HG03280 (cell line): ENCODE measurements at regions not wholly inside any gene's neighbourhood (a gene's known extent, or its start where the extent isn't known, plus 50 kb on each side); places are given as distances from the start of the nearest gene placed in this dataset.
A peak's percentile ranks its signal among the peaks of the same experiment; 100 is the strongest.

Source experiments
- ATAC-seq: cut with Tn5 transposase; IDR thresholded peaks from one replicate; pipeline ENCODE4 v1.9.1; 2021; ENCODE audit warnings: mild to moderate bottlenecking, moderate library complexity; ENCODE audit not compliant: unreplicated experiment

DNA sequence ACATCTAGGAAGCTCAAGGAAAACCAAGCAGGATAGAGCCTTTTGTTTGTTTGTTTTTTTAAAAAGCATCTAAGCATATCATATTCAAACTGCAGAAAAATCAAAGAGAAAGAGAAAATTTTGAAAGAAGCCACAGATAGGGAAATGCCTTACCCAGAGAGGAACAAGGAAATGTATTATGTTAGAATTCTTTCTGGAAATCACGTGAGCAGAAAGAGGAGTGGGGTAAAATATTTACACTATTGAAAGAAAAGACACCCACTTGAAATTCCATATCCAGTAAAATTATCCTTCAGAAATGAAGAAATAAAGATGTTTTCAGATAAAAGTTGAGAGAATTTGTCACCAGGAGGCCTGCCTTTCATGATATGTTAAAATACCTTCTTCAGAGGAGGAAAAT, 775.7 kb upstream of the IGFBP3 start:
- ATAC-seq, result no peak

GRCh38 chr7:46695051-46695708, 774.1 kb upstream of the IGFBP3 start:
- ATAC-seq, result no peak

- ATAC-seq, result no peak
These were observed 773.0 kb upstream of the IGFBP3 start for GRCh38 chr7:46694058-46694457.

DNA sequence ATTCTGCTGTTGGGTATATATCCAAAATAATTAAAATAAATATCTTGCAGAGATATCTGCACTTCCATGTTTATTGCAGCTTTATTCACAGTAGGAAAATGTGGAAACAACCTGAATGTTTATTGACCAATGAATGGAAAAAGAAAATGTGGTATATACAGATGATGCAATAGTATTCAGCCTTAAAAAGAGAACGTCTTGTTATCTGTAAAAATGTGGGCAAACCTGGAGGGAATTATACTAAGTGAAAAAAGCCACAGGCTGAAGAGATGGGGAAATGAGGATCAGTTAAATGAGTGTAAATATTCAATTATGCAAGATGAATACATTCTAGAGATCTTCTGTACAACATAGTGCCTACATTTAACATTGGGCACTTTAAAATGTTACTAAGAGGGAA, 766.1 kb upstream of the IGFBP3 start:
- ATAC-seq, result no peak

DNA sequence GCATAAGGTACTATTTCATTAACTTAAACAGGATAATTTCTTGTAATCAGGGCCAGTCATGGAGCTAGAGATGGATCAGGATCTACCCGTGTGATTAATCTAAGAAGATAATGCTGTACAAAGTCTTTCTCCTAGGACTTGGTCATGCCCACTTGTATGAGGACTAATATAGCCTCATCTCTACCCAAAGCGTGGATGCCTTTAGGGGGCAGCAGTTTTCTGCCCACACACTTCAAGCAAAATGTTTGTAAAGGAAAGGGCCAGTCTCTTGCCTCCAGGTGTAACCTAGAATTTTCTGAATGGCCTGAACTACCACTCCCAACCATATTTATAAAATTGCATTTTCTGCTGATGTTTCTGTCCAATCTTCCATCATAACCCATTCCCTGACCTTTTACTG, 764.0 kb upstream of the IGFBP3 start:
- ATAC-seq, result no peak

DNA sequence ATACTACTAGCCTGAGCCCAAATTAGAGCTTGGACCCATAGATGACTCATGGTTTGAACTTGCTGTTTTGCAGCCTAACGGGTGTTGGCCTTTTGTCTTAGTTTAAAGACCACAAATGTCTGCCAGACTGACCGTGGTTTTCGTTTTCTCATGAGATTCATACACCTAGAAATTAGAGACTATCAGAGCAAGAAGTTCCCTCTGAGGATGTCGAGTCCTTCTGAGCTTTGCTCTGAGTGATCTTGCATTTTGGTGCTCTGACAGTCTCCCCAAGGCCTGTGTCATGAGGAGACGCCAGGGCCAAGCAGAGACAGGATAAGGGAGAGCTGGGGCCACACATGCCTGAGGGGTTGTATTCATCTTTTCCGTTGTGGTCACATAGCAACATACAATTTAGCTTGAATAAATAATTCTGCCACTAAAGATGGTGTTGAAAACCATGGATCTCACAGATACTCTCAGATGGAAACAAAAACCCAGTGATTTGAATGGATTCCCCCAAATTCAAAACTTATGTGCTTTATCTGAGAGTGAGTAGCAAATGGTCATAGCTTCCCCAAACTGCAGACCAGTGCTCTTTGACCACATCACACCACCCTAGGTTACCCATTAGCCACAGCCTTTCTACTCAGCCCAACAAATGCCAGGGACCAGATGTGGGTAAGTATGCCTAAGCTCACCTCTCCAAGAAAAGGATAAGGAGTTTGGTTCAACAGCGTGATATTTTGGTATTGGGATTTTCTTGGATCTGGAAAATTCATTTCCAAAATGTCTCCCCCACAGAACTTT, 762.0 kb upstream of the IGFBP3 start:
- no peak for ATAC-seq

- no peak for ATAC-seq
These were observed 760.9 kb upstream of the IGFBP3 start for GRCh38 chr7:46681865-46682503.

GRCh38 chr7:46680147-46680546, 759.1 kb upstream of the IGFBP3 start:
- ATAC-seq, result peak; percentile 93

- no peak for ATAC-seq
These were observed 758.6 kb upstream of the IGFBP3 start for GRCh38 chr7:46679671-46680070.

DNA sequence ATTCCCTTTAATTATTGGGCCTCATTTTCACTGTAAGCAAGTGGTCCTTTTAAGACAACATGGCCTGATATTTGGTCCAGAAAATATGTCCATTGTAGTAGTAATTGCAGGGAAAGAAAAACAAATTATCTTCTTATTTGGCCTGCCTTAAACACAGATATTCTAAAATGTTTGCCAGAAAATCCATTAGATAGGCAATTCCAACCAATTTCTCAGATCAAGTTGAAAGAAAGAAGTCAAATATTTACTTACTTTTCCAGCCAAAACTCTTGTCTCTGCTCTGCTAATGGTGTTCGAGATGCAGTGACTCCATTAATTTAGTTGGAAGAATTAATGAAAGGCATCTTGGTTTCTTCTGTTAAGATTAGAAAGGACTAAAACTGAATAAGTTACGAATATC, 757.3 kb upstream of the IGFBP3 start:
- ATAC-seq, result no peak

DNA sequence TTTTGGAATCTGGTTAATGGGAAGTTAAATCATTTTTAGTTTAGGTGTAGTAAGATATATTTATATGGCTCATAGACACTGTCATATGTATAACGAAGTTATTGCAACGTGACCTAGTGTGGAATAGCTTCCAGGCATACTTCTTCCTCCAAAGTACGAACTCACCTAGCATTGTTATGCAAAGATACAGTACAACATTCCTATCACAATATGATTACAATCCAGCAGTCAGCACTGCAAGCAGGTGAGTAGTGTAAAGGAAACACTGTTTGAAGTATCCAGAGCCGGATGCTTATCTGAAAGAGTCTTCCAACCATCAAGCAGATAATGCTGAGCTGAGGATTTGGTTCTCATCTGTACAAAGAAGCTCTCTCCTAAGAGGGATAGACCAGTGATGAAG, 754.4 kb upstream of the IGFBP3 start:
- no peak for ATAC-seq

- ATAC-seq, result no peak
These were observed 751.8 kb upstream of the IGFBP3 start for GRCh38 chr7:46672861-46673260.

DNA sequence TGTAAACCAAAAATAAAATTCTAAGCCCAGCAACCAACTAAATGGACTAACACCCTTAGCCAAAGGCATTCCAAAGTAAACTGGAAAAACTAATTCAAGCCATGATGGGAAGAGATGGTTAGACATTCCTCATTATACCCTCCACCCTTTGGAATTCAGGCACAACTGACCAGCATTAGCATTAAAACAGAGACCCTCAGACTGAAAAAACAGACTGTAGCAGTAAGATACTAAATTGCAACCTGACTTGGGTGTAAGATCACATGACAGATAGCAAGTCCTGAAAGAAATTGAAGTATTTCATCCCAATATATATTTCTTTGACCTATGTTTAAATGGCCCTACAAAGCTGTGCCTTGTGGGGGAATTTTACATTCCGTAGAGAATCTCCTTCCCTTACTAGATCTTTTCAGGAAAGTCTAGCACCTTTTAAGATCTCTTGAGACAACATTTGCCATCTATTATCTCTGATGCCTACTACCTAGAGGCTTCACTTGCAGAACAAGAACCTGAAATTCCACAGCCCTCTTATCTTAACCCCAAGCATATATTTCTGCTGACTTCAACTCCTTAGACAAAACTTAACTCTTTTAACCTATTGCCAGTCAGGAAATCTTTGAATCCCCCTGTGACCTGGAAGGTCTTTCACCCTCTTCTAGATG, 750.2 kb upstream of the IGFBP3 start:
- ATAC-seq, result no peak

- ATAC-seq, result no peak
These were observed 748.0 kb upstream of the IGFBP3 start for GRCh38 chr7:46669028-46669427.

- no peak for ATAC-seq
These were observed 743.4 kb upstream of the IGFBP3 start for GRCh38 chr7:46664453-46664852.

GRCh38 chr7:46663025-46663424, 742.0 kb upstream of the IGFBP3 start:
- ATAC-seq, result no peak

DNA sequence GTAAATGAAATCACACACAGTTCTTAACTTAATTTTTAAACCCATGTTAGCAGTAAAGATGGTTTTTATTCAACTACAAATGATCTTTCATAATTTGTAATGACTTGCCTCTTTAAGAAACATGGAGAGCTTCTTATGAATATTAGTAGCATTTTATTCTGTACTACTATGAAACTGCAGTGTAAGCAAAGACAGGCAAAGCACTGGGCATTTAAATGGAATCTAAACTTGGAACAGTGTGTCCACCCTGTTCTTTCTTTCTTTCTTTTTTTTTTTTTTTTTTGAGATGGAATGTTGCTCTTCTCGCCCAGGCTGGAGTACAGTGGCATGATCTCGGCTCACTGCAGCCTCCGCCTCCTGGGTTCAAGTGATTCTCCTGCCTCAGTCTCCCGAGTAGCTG, 740.4 kb upstream of the IGFBP3 start:
- ATAC-seq, result no peak

GRCh38 chr7:46660402-46660980, 739.4 kb upstream of the IGFBP3 start:
- ATAC-seq, result no peak

GRCh38 chr7:46658281-46658680, 737.2 kb upstream of the IGFBP3 start:
- no peak for ATAC-seq

- ATAC-seq, result no peak
These were observed 733.7 kb upstream of the IGFBP3 start for GRCh38 chr7:46654546-46655443.
